ENCODE measurements at regions not wholly inside any gene's neighbourhood (a gene's known extent, or its start where the extent isn't known, plus 50 kb on each side); places are given as distances from the start of the nearest gene placed in this dataset.

- DNase-seq (ENCODE audit: insufficient read length, low spot score, missing footprints): no peak
- no peak overlapping the region for H2AFZ ChIP-seq (ENCODE audit: low read length)
- no peak overlapping the region for H3K4me2 ChIP-seq (ENCODE audit: insufficient read depth, low read length)
- no peak overlapping the region for H3K4me3 ChIP-seq (ENCODE audit: insufficient read depth, low read length)
- H3K4me1 ChIP-seq (ENCODE audit: insufficient read depth, low read length): no peaks in the 10 kb centered on the region
- H3K27me3 ChIP-seq (ENCODE audit: insufficient read depth, low read length): no peaks in the 10 kb centered on the region
- TF ChIP-seq CTCF (IDR thresholded peaks at IDR 0.05; ENCODE audit: extremely low read depth, low read depth, low read length): no peak
- no peaks in the 10 kb centered on the region for H4K20me1 ChIP-seq (ENCODE audit: insufficient read depth, low read length)
- H3K27ac ChIP-seq (ENCODE audit: low read depth, low read length): no peak overlapping the region
- no peaks in the 10 kb centered on the region for H3K36me3 ChIP-seq (ENCODE audit: insufficient read depth, low read length)
- H3K79me2 ChIP-seq (ENCODE audit: insufficient read depth, low read length): no peaks in the 10 kb centered on the region
- H3K9me3 ChIP-seq (ENCODE audit: low read depth, low read length): no peaks in the 10 kb centered on the region
Observed at GRCh38 chrX:97751735-97752134, 868.0 kb downstream of the RPA4 start.

GRCh38 chrX:97756879-97757278, 873.2 kb downstream of the RPA4 start:
- Histone ChIP-seq H3K9me3 (ENCODE audit: low read depth, low read length) (peaks cover 1% of the 10 kb centered on the region), H3K27ac (ENCODE audit: low read depth, low read length) (no peak overlapping the region), H3K4me3 (ENCODE audit: insufficient read depth, low read length) (no peak overlapping the region), H3K4me1 (ENCODE audit: insufficient read depth, low read length) (no peaks in the 10 kb centered on the region), H3K79me2 (ENCODE audit: insufficient read depth, low read length) (no peaks in the 10 kb centered on the region), H3K36me3 (ENCODE audit: insufficient read depth, low read length) (no peaks in the 10 kb centered on the region), H4K20me1 (ENCODE audit: insufficient read depth, low read length) (no peaks in the 10 kb centered on the region), H2AFZ (ENCODE audit: low read length) (no peak overlapping the region), H3K27me3 (ENCODE audit: insufficient read depth, low read length) (no peaks in the 10 kb centered on the region), H3K4me2 (ENCODE audit: insufficient read depth, low read length) (no peak overlapping the region)
- TF ChIP-seq CTCF (IDR thresholded peaks at IDR 0.05; ENCODE audit: extremely low read depth, low read depth, low read length): no peak
- no peak for DNase-seq (ENCODE audit: insufficient read length, low spot score, missing footprints)

- Histone ChIP-seq H3K4me3 (ENCODE audit: insufficient read depth, low read length) (no peak overlapping the region), H4K20me1 (ENCODE audit: insufficient read depth, low read length) (no peaks in the 10 kb centered on the region), H3K27ac (ENCODE audit: low read depth, low read length) (no peak overlapping the region), H3K27me3 (ENCODE audit: insufficient read depth, low read length) (no peaks in the 10 kb centered on the region), H3K79me2 (ENCODE audit: insufficient read depth, low read length) (no peaks in the 10 kb centered on the region), H3K4me2 (ENCODE audit: insufficient read depth, low read length) (no peak overlapping the region), H3K36me3 (ENCODE audit: insufficient read depth, low read length) (no peaks in the 10 kb centered on the region), H3K4me1 (ENCODE audit: insufficient read depth, low read length) (no peaks in the 10 kb centered on the region), H3K9me3 (ENCODE audit: low read depth, low read length) (peaks cover under 1% of the 10 kb centered on the region), H2AFZ (ENCODE audit: low read length) (no peak overlapping the region)
- no peak for DNase-seq (ENCODE audit: insufficient read length, low spot score, missing footprints)
- TF ChIP-seq CTCF (IDR thresholded peaks at IDR 0.05; ENCODE audit: extremely low read depth, low read depth, low read length): no peak
Observed at GRCh38 chrX:97763391-97763790, 879.7 kb downstream of the RPA4 start.

- no peak overlapping the region for H2AFZ ChIP-seq (ENCODE audit: low read length)
- no peak overlapping the region for H3K4me2 ChIP-seq (ENCODE audit: insufficient read depth, low read length)
- no peak overlapping the region for H3K27ac ChIP-seq (ENCODE audit: low read depth, low read length)
- H3K4me1 ChIP-seq (ENCODE audit: insufficient read depth, low read length): no peaks in the 10 kb centered on the region
- H3K27me3 ChIP-seq (ENCODE audit: insufficient read depth, low read length): no peaks in the 10 kb centered on the region
- no peak for DNase-seq (ENCODE audit: insufficient read length, low spot score, missing footprints)
- H3K9me3 ChIP-seq (ENCODE audit: low read depth, low read length): no peaks in the 10 kb centered on the region
- no peaks in the 10 kb centered on the region for H3K79me2 ChIP-seq (ENCODE audit: insufficient read depth, low read length)
- H3K4me3 ChIP-seq (ENCODE audit: insufficient read depth, low read length): no peak overlapping the region
- no peaks in the 10 kb centered on the region for H3K36me3 ChIP-seq (ENCODE audit: insufficient read depth, low read length)
- H4K20me1 ChIP-seq (ENCODE audit: insufficient read depth, low read length): no peaks in the 10 kb centered on the region
- TF ChIP-seq CTCF (IDR thresholded peaks at IDR 0.05; ENCODE audit: extremely low read depth, low read depth, low read length): no peak
Observed at GRCh38 chrX:97763981-97764380, 880.3 kb downstream of the RPA4 start.

All from osteoblast (primary cell).